GM12878 (cell line): ENCODE measurements at regions not wholly inside any gene's neighbourhood (a gene's known extent, or its start where the extent isn't known, plus 50 kb on each side); places are given as distances from the start of the nearest gene placed in this dataset.

Source experiments
- ELK1 ChIP-seq: IDR thresholded peaks from 2 replicates; pipeline ENCODE4 v1.6.1; 2012; ENCODE audit warnings: low read depth, low read length, improper control_type of control experiment
- EP300 ChIP-seq, 2 experiments: fragments of 150-350 bp in 1 of 2; IDR thresholded peaks; 2 replicates each; pipeline ENCODE4 v1.6.1; 2011 to 2012; ENCODE audit warnings: low read depth in 2 of 2, low read length in 2 of 2, borderline replicate concordance in 1 of 2, improper control_type of control experiment in 1 of 2, inconsistent platforms in 1 of 2; ENCODE audit not compliant: control insufficient read depth in 1 of 2
- ESRRA ChIP-seq: IDR thresholded peaks from 2 replicates; pipeline ENCODE4 v1.6.1; 2012; ENCODE audit warnings: mild to moderate bottlenecking, low read length, improper control_type of control experiment
- NBN ChIP-seq: fragments of 450-650 bp; IDR thresholded peaks from 2 replicates; pipeline ENCODE4 v1.6.1; 2016
- POLR2A ChIP-seq: IDR thresholded peaks from 2 replicates; pipeline ENCODE4 v1.6.1; 2011; ENCODE audit warnings: low read depth, mild to moderate bottlenecking, low read length
- RELB ChIP-seq: fragments of 450-650 bp; IDR thresholded peaks from 2 replicates; pipeline ENCODE4 v1.6.1; 2017; ENCODE audit warnings: low read depth, mild to moderate bottlenecking, moderate library complexity
- YY1 ChIP-seq: IDR thresholded peaks from 2 replicates; pipeline ENCODE4 v1.6.1; 2011; ENCODE audit warnings: low read depth, mild to moderate bottlenecking, low read length
- ZBED1 ChIP-seq: IDR thresholded peaks from 2 replicates; pipeline ENCODE4 v1.6.1; 2016; ENCODE audit warnings: borderline replicate concordance
- ZSCAN29 ChIP-seq: fragments of 450-650 bp; IDR thresholded peaks from 2 replicates; pipeline ENCODE4 v1.6.1; 2017; ENCODE audit warnings: mild to moderate bottlenecking, moderate library complexity

DNA sequence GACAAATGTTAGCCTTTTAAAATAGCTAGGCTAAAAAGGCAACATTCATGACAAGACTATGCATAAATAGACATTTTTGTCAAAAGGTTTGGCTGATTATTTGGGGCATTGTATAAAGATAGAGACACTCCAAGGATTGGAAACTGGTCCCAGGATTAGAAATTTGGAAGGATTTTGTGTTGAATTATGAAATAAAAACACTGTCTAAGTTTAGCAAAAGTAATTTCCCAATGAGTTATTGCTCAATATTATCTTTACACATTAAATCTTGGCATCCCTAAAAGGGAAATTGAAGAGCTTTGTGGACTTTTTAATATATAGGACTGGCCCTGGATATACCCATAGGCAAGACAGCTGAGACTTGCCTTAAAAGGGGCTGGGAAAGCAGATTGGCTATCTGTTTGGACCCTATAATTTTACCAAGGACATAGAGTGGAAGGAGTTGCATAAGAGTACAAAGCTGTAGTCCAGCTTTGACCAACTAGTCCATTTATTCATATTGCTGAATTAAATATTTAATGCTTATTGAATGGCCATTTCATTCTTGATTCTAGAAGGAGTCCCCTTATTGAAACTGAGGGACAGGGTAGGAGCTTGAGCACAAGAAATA is 382.7 kb downstream of the METTL15 start:
- no peak for TF ChIP-seq POLR2A
- TF ChIP-seq ZSCAN29, result no peak
- no peak for TF ChIP-seq EP300 (IDR thresholded peaks at IDR 0.05; ENCODE audit: borderline replicate concordance in 1 of 2, control insufficient read depth in 1 of 2, low read depth in 2 of 2, low read length in 2 of 2)
- TF ChIP-seq ESRRA, result no peak
- TF ChIP-seq ZBED1, result no peak
- TF ChIP-seq YY1, result no peak
- no peak for TF ChIP-seq NBN
- TF ChIP-seq RELB, result no peak
- TF ChIP-seq ELK1, result no peak
